IMR-90 (cell line): ENCODE measurements at regions not wholly inside any gene's neighbourhood (a gene's known extent, or its start where the extent isn't known, plus 50 kb on each side); places are given as distances from the start of the nearest gene placed in this dataset.

Experiments
- ATAC-seq: fragments of 200-7000 bp; cut with Tn5 transposase; 2 replicates; pipeline ENCODE4 v1.9.1; 2020; ENCODE audit warnings: low read depth, mild to moderate bottlenecking, moderate library complexity
- BruUV-seq: library from RNA; stranded (reverse); fragments of 400-500 nt; replicated peaks from 2 replicates; lab custom pipeline; 2021; lab: Mats Ljungman, UMichigan
- CTCF ChIA-PET: fragments of 300-600 bp; formaldehyde crosslinking; extraction: SDS; loops from one replicate; lab custom pipeline; 2021; ENCODE audit warnings: antibody characterized with exemption; lab: Yijun Ruan, JAX
- POLR2A ChIA-PET: fragments of 300-600 bp; sonication (Branson Sonifier 250); formaldehyde crosslinking; loops from one replicate; lab custom pipeline; 2022; ENCODE audit warnings: antibody characterized with exemption; ENCODE audit not compliant: unreplicated experiment; lab: Charles Lee
- DNase-seq: peaks from one replicate; pipeline ENCODE4 v3.0.0; 2013
- H2AFZ ChIP-seq: replicated peaks from 2 replicates; pipeline ENCODE3; 2013; ENCODE audit warnings: low read length, mild to moderate bottlenecking; ENCODE audit not compliant: poor library complexity
- H2AK5ac ChIP-seq: 2 replicates; pipeline ENCODE4 v1.6.1; 2013; ENCODE audit warnings: low read depth, low read length, inconsistent platforms
- H2AK9ac ChIP-seq: replicated peaks from 2 replicates; pipeline ENCODE3; 2013; ENCODE audit warnings: mild to moderate bottlenecking, low read depth, low read length, moderate library complexity; ENCODE audit not compliant: poor library complexity
- H2BK120ac ChIP-seq: 2 replicates; pipeline ENCODE4 v1.6.1; 2013; ENCODE audit warnings: low read depth, low read length, inconsistent platforms
- H2BK15ac ChIP-seq: 3 replicates; pipeline ENCODE4 v1.6.1; 2013; ENCODE audit warnings: low read depth, low read length, inconsistent platforms
- H2BK20ac ChIP-seq: 2 replicates; pipeline ENCODE4 v1.6.1; 2013; ENCODE audit warnings: low read depth, mild to moderate bottlenecking, inconsistent platforms, low read length, moderate library complexity
- H2BK5ac ChIP-seq: 2 replicates; pipeline ENCODE4 v1.6.1; 2013; ENCODE audit warnings: mild to moderate bottlenecking, low read depth, low read length, inconsistent platforms; ENCODE audit not compliant: poor library complexity, severe bottlenecking
- H3K14ac ChIP-seq: replicated peaks from 2 replicates; pipeline ENCODE4 v1.6.1; 2013; ENCODE audit warnings: low read depth, low read length, inconsistent platforms
- H3K18ac ChIP-seq: 2 replicates; pipeline ENCODE4 v1.6.1; 2013; ENCODE audit warnings: low read depth, low read length, control low read depth
- H3K23ac ChIP-seq: 2 replicates; pipeline ENCODE4 v1.6.1; 2013; ENCODE audit warnings: low read depth, low read length, inconsistent platforms
- H3K27ac ChIP-seq: 2 replicates; pipeline ENCODE4 v1.5.1; 2013; ENCODE audit warnings: mild to moderate bottlenecking, control low read depth, low read length; ENCODE audit not compliant: insufficient read depth
- H3K27me3 ChIP-seq: 2 replicates; pipeline ENCODE4 v1.6.1; 2013; ENCODE audit warnings: low read length; ENCODE audit not compliant: control insufficient read depth, insufficient read depth
- H3K36me3 ChIP-seq: 2 replicates; pipeline ENCODE4 v1.6.1; 2013; ENCODE audit warnings: low read length, mixed read lengths; ENCODE audit not compliant: control insufficient read depth, insufficient read depth
- H3K4ac ChIP-seq: 2 replicates; pipeline ENCODE4 v1.6.1; 2013; ENCODE audit warnings: low read depth, low read length, inconsistent platforms
- H3K4me1 ChIP-seq: 2 replicates; pipeline ENCODE4 v1.6.1; 2013; ENCODE audit warnings: low read length, mixed read lengths; ENCODE audit not compliant: control insufficient read depth, insufficient read depth
- H3K4me2 ChIP-seq: 2 replicates; pipeline ENCODE4 v1.6.1; 2013; ENCODE audit warnings: low read depth, mild to moderate bottlenecking, control low read depth, low read length, moderate library complexity
- H3K4me3 ChIP-seq: 2 replicates; pipeline ENCODE4 v1.5.1; 2013; ENCODE audit warnings: low read depth, mild to moderate bottlenecking, control low read depth, low read length, moderate library complexity; ENCODE audit not compliant: insufficient read depth
- H3K56ac ChIP-seq: 2 replicates; pipeline ENCODE4 v1.6.1; 2013; ENCODE audit warnings: low read length, inconsistent platforms; ENCODE audit not compliant: insufficient read depth; ENCODE audit errors: extremely low read depth
- H3K79me1 ChIP-seq, 2 experiments: 2 replicates each; pipeline ENCODE4 v1.6.1; 2013; ENCODE audit warnings: low read length in 2 of 2, inconsistent platforms in 1 of 2, low read depth in 1 of 2
- H3K9ac ChIP-seq: 2 replicates; pipeline ENCODE4 v1.6.1; 2013; ENCODE audit warnings: low read depth, low read length, control low read depth
- H3K9me1 ChIP-seq: 2 replicates; pipeline ENCODE4 v1.6.1; 2013; ENCODE audit warnings: low read length, inconsistent platforms; ENCODE audit not compliant: insufficient read depth
- H3K9me3 ChIP-seq: 2 replicates; pipeline ENCODE4 v1.6.1; 2013; ENCODE audit warnings: low read length; ENCODE audit not compliant: control insufficient read depth, insufficient read depth
- H4K20me1 ChIP-seq: 2 replicates; pipeline ENCODE4 v1.6.1; 2013; ENCODE audit warnings: low read length, inconsistent platforms; ENCODE audit not compliant: insufficient read depth
- H4K5ac ChIP-seq: 2 replicates; pipeline ENCODE4 v1.6.1; 2013; ENCODE audit warnings: mild to moderate bottlenecking, low read depth, low read length, control low read depth
- H4K8ac ChIP-seq, 2 experiments: 2 replicates each; pipeline ENCODE4 v1.6.1; 2013; ENCODE audit warnings: low read depth in 2 of 2, low read length in 2 of 2, control low read depth in 1 of 2, inconsistent platforms in 1 of 2
- H4K91ac ChIP-seq: 2 replicates; pipeline ENCODE4 v1.6.1; 2013; ENCODE audit warnings: low read depth, low read length, inconsistent platforms; ENCODE audit not compliant: insufficient read depth
- BHLHE40 ChIP-seq: fragments of 150-350 bp; IDR thresholded peaks from 2 replicates; pipeline ENCODE4 v1.6.1; 2016; ENCODE audit warnings: mild to moderate bottlenecking, low read depth, low read length
- CEBPB ChIP-seq: IDR thresholded peaks from 2 replicates; pipeline ENCODE4 v1.6.1; 2012; ENCODE audit warnings: low read depth, low read length, improper control_type of control experiment
- CHD1 ChIP-seq: IDR thresholded peaks from 2 replicates; pipeline ENCODE4 v1.6.1; 2012; ENCODE audit warnings: low read depth, low read length, improper control_type of control experiment
- ELK1 ChIP-seq: fragments of 150-350 bp; IDR thresholded peaks from 2 replicates; pipeline ENCODE4 v1.6.1; 2016; ENCODE audit warnings: low read depth, mild to moderate bottlenecking, low read length, moderate library complexity, borderline replicate concordance
- FOS ChIP-seq: fragments of 150-350 bp; IDR thresholded peaks from 2 replicates; pipeline ENCODE4 v1.6.1; 2016; ENCODE audit warnings: low read depth, low read length
- MAFK ChIP-seq: IDR thresholded peaks from 2 replicates; pipeline ENCODE4 v1.6.1; 2012; ENCODE audit warnings: low read depth, low read length, improper control_type of control experiment
- MAZ ChIP-seq: IDR thresholded peaks from 2 replicates; pipeline ENCODE4 v1.6.1; 2012; ENCODE audit warnings: low read depth, mild to moderate bottlenecking, low read length, improper control_type of control experiment, moderate library complexity, borderline replicate concordance
- POLR2A ChIP-seq: IDR thresholded peaks from 2 replicates; pipeline ENCODE4 v1.6.1; 2012; ENCODE audit warnings: mild to moderate bottlenecking, low read depth, low read length
- RAD21 ChIP-seq: IDR thresholded peaks from 2 replicates; pipeline ENCODE4 v1.6.1; 2012; ENCODE audit warnings: low read length, improper control_type of control experiment
- RCOR1 ChIP-seq: IDR thresholded peaks from 2 replicates; pipeline ENCODE4 v1.6.1; 2012; ENCODE audit warnings: mild to moderate bottlenecking, low read length, improper control_type of control experiment; ENCODE audit not compliant: insufficient replicate concordance
- WGBS, 2 experiments: methylation state at CpG; one replicate each; pipeline versions ENCODE4 v1.1.5 to v1.1.7; 2013; ENCODE audit warnings: missing lambda C conversion rate in 2 of 2; ENCODE audit not compliant: insufficient read length in 1 of 2; ENCODE audit errors: extremely low coverage in 2 of 2; 5-methylcytosine and 5-hydroxymethylcytosine counted together
- dilution Hi-C: fragments of 300-500 bp; cut with HindIII; formaldehyde crosslinking; loops from one replicate; pipeline ENCODE4 v1.14.3; 2018; ENCODE audit warnings: low sequenced_read_pairs; ENCODE audit not compliant: unreplicated experiment
- in situ Hi-C: fragments of 300-500 bp; cut with MboI; formaldehyde crosslinking; loops from 3 replicates; pipeline ENCODE4 v1.14.3; 2019; ENCODE audit warnings: low sequenced_read_pairs, inconsistent platforms, mixed read lengths
- intact Hi-C: fragments of 100-400 bp; cut with micrococcal nuclease; formaldehyde crosslinking; loops from 2 replicates; pipeline ENCODE4 v1.10.0; 2022

GRCh38 chr11:92278791-92279433, 54.3 kb downstream of the FAT3 start:
- Histone ChIP-seq H2AFZ (no peak overlapping the region), H3K9me1 (0 out of 2 replicates have a peak, but pooled peaks cover 3% of the 10 kb centered on the region), H2BK5ac (no peak overlapping the region), H3K56ac (no peak overlapping the region), H2BK20ac (no peak overlapping the region), H2BK120ac (no peak overlapping the region), H4K20me1 (no peaks in the 10 kb centered on the region), H3K79me1 (no peaks in the 10 kb centered on the region), H3K4ac (no peak overlapping the region), H2AK5ac (no peak overlapping the region), H3K18ac (no peak overlapping the region), H3K23ac (no peak overlapping the region), H2AK9ac (no peak overlapping the region), H4K91ac (no peak overlapping the region), H3K4me3 (no peak overlapping the region), H3K14ac (no peak overlapping the region), H3K27me3 (no peaks in the 10 kb centered on the region), H3K4me1 (no peaks in the 10 kb centered on the region; the same call in 1 of the 2 replicates), H3K36me3 (no peaks in the 10 kb centered on the region), H3K4me2 (no peak overlapping the region), H3K27ac (no peak overlapping the region), H4K5ac (no peak overlapping the region), H4K8ac (no peak overlapping the region), H3K9ac (no peak overlapping the region), H2BK15ac (no peak overlapping the region), H3K9me3 (no peaks in the 10 kb centered on the region)
- in situ Hi-C loops = no loop called here
- BruUV-seq = no TSS peak
- no CpG with 5 or more reads among the region's 1 CpG for WGBS, 2 experiments
- DNase-seq (no peak), ATAC-seq (no peak)
- no peak for TF ChIP-seq CHD1
- no peak for TF ChIP-seq RAD21
- no peak for TF ChIP-seq MAFK
- TF ChIP-seq POLR2A = no peak
- no peak for TF ChIP-seq ELK1
- no peak for TF ChIP-seq RCOR1
- no peak for TF ChIP-seq MAZ
- no peak for TF ChIP-seq BHLHE40
- no peak for TF ChIP-seq CEBPB
- no peak for TF ChIP-seq FOS
- dilution Hi-C loops = no loop called here
- intact Hi-C loops = loop anchor here (10.0 kb wide), 1 partner anchor 64 kb away; no protein-coding TSS in a partner anchor
- ChIA-PET POLR2A (no interaction called here), CTCF (no interaction called here)
